Fibroblast of mammary gland (primary cell): ENCODE measurements at regions not wholly inside any gene's neighbourhood (a gene's known extent, or its start where the extent isn't known, plus 50 kb on each side); places are given as distances from the start of the nearest gene placed in this dataset.
"Not testable (repeated sequence)": the region's sequence is repeated elsewhere in the genome, so short reads cannot be mapped to it uniquely, and the experiment has no call there.

Experiments used
- DNase-seq: peaks from one replicate; pipeline ENCODE4 v3.0.0-alpha.2; 2010; ENCODE audit warnings: low read depth
- H3K4me3 ChIP-seq: 2 replicates; pipeline ENCODE4 v1.5.1; 2011; ENCODE audit warnings: low read depth, mild to moderate bottlenecking, low read length, moderate library complexity; ENCODE audit not compliant: control insufficient read depth
- TF ChIP-seq, protein P1 (sequence below): conservative IDR thresholded peaks from 2 replicates; pipeline ENCODE4 v1.5.1; 2011; ENCODE audit warnings: low read depth, low read length, inconsistent platforms; ENCODE audit not compliant: control insufficient read depth, insufficient read depth

DNA sequence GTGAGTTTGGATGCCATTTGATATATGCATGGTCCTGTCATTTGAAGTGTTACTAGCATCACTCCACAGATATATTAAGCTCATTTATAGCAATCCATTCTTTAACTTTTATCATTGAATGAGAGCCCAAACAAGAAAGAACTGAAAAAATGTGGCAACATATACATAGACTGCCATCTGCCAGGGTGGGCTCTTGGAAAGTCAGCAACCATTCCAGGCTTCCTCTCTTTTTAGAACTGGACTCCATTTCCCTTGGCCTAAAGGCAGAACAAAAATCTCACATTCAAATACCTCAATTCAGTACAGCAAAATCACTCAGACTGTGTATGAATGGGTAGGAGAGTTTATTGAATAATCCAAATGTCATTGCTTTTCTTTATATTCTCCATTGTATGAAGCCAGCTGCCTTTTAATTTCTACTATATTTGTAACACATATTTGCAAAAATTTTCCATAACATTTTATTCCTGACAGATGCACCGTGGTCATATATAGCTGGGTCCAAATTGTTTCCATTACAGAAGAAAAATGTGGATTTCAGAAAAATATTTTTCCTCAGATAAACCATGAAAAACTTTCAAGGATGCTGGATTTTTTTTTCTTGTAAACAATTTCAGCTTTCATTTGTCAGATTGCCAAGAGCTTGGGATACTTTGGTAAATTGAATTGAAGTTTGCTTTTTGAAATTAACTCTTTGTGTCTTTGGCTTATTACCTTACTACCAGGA, 1252.3 kb upstream of the SEL1L start:
- DNase-seq: no peak
- H3K4me3 ChIP-seq: no peak overlapping the region
- TF ChIP-seq, protein P1, sequence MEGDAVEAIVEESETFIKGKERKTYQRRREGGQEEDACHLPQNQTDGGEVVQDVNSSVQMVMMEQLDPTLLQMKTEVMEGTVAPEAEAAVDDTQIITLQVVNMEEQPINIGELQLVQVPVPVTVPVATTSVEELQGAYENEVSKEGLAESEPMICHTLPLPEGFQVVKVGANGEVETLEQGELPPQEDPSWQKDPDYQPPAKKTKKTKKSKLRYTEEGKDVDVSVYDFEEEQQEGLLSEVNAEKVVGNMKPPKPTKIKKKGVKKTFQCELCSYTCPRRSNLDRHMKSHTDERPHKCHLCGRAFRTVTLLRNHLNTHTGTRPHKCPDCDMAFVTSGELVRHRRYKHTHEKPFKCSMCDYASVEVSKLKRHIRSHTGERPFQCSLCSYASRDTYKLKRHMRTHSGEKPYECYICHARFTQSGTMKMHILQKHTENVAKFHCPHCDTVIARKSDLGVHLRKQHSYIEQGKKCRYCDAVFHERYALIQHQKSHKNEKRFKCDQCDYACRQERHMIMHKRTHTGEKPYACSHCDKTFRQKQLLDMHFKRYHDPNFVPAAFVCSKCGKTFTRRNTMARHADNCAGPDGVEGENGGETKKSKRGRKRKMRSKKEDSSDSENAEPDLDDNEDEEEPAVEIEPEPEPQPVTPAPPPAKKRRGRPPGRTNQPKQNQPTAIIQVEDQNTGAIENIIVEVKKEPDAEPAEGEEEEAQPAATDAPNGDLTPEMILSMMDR: no peak

DNA sequence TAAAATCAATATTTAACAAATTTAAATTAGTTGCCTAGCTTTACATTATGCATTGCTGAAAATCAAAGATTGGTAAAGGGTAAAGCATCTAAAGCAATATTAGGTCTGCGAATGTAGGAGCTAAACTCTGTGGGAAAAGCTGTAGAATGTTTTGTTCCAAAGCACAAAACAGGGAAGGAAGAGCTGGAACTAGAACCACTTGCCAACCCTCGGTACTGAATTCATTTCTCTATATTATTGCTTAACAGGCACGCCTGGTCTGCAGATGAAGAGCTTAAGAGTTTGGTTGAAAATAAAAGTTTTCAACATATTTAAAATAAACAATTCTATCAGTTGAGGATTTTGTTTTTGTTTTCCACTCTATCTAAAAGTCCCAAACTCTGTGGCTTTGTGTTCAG, 1252.8 kb upstream of the SEL1L start:
- TF ChIP-seq, protein P1: no peak
- no peak overlapping the region for H3K4me3 ChIP-seq

DNA sequence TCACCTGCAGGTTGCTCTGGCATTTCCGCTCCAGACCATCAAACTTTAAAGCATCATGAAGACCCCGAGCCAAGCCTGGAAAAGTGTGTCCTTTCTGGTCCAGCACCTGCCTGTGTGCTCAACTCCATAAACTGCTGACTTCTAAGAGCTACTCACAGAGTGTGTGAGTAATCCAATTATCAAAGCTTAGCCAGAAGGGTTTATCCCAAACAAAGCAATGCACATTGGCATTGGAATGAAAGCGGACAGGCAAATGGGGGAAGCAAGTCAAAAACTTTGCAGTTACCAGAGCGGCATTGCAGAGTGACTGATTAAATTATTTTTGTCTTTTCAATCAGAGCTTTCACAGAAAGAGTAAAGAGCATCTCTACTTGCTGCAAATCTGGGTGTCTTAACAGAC, 1262.4 kb upstream of the SEL1L start:
- H3K4me3 ChIP-seq: no peak overlapping the region
- DNase-seq: no peak
- TF ChIP-seq, protein P1: no peak

More for the DNA sequence above, 1252.8 kb upstream of the SEL1L start:
- DNase-seq: no peak

DNA sequence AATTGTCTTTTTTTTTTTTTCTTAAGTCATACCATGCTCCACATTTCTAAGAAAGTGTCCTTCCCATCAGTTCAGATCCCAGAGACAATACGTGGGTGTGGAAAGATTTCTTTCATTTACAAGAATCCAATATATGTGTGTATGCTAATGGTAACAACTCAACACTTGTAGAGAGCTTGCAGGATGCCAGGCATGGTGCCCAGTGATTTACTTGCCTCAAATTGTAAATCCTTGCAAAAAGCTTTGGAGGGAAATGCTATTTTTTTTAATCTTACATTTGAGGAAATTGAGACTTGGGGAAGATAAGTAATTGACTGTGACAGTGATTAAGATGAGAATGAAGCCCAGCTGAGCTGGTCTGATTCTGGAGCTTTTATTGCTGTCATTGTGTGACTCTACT, 1264.6 kb upstream of the SEL1L start:
- no peak for DNase-seq
- TF ChIP-seq, protein P1: no peak
- H3K4me3 ChIP-seq: no peak overlapping the region

DNA sequence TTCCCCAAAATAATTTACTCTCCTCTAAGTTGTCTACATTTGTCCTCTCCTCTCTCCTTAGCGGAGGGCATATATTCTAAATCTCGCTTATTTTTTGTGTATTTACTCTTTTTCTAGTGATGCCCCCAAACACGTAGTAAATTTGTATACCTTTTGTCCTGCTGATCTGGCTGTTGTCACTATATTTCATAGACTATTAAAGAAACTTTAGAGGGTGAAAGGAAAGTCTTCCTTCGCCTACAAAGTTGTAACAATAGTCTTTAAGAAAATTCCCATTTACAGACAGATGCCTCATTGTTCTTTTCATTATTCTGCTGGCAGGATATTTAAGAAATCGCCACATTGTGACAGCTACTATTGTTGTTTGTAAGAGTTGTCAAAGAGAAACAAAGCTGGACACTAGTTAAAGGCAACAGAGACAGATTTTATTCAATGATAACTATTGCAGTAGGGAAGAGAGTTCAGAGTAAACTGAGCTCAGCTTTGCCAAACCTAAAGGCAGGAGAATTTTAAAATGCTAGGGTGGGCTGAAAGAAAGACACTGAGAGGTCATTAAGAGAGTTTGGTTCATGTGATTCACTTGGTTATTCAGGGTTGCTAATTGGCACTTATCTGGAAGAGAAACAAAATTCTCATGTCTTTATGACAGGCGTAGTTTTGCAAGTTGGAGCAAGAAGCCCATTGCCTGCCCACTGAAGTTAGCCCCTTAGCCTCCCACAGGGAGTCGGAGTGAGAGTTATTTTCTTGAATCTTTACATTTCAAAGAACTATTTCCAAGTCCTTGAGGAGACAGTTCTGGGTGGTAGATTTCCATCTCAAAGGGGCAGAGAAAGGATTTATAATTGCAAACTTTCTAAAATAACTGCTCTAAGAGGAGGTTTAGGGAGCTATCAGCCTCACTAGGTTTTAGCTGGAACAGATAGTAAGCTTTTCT, 1272.5 kb upstream of the SEL1L start:
- DNase-seq: no peak
- no peak overlapping the region for H3K4me3 ChIP-seq
- TF ChIP-seq, protein P1: no peak

DNA sequence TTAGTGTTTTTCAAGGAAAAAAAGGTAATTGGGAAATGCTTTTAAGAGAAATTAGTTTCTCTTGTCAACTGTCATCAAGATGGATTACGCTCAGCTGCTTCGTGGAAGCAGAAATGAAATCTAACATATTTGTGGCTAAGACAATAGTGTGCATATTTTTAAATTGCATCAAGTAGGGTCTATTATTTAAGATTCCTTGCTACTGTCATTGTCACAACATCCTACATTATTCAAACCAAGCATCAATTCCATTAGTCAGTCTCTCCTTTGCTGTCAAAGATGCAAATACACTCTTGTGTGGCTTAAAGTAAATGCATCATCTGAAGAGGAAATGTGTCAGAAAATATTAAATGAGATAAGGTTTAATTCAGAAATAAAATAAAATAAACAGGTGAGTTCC, 1277.6 kb upstream of the SEL1L start:
- TF ChIP-seq, protein P1: no peak
- DNase-seq: no peak
- H3K4me3 ChIP-seq: no peak overlapping the region

DNA sequence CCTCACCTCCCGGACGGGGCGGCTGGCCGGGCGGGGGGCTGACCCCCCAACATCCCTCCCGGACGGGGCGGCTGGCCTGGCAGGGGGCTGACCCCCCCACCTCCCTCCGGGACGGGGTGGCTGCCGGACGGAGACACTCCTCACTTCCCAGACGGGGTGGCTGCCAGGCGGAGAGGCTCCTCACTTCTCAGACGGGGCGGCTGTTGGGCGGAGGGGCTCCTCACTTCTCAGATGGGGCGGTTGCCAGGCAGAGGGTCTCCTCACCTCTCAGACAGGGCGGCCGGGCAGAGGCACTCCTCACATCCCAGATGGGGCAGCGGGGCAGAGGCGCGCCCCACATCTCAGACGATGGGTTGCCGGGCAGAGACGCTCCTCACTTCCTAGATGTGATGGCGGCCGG, 1280.7 kb upstream of the SEL1L start:
- not testable (repeated sequence) for DNase-seq, H3K4me3 ChIP-seq
